Endothelial cell of hepatic sinusoid (primary cell): ENCODE measurements at regions not wholly inside any gene's neighbourhood (a gene's known extent, or its start where the extent isn't known, plus 50 kb on each side); places are given as distances from the start of the nearest gene placed in this dataset.

Experiments used
- in situ Hi-C: cut with HindIII; loops from 2 replicates; pipeline ENCODE4 v1.10.0; 2017; ENCODE audit warnings: low sequenced_read_pairs

GRCh38 chr7:156549636-156550035, 90.9 kb upstream of the RNF32 start:
- in situ Hi-C loops = no loop called here

DNA sequence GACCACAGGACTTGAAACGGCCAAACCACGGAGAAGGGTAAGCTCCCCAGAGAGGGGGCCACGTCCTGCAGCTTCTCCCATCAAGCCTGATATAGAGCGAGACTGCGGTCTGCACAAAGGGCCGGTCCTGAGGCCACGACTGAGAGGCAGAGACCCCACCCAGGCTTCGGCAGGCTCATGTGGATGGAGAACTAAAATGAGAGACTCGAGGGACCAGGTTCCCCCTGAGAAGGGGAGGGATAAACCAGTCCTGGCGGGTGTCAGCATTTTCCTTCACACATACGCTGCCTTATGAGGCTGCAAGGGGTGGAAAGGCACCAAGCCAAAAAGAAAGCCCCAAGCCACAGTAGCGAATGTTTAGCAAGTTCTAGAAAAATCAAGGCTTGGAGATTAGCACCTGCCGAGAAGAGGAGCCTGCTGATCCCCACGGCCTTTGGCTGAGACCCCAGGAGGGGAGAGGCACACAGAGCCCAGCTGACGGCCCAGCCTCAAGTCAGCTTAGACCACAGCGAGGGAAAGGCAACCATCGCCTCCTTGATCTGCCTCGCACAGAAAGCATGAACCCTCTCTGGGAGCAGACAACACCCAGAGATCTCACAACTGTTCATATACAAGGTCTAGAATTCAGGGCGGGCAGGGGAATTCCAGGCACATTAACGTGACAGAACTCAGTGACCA, 92.6 kb upstream of the RNF32 start:
- in situ Hi-C loops = no loop called here

GRCh38 chr7:156545979-156546378, 94.6 kb upstream of the RNF32 start:
- in situ Hi-C loops = no loop called here

GRCh38 chr7:156544919-156545715, 95.5 kb upstream of the RNF32 start:
- in situ Hi-C loops = no loop called here

GRCh38 chr7:156543699-156544598, 96.6 kb upstream of the RNF32 start:
- in situ Hi-C loops = no loop called here

DNA sequence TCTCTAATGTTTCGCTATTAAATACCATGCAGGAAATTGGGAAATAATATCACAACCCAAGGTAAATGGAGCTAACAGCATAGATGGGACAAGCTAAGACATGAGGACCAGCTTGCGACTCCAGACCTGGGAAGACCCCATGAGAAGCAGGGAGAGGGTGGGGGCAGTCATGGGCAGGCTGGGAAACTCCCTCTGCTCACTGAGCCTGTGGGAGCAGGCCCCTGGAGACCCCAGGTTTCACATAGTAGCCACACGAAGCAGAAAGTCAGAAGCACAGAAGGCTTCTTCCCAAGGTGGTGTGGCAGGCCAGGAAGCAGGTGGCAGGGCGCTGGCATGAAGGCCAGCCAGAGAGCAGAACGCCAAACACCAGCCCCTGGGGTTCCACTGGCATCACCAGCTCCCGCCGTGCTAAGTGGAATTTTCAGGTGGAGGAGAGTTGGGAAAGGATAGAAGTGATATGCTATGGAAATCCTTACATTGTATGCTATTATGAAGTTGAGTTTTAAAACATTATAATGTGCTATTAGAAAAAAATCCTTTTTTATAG, 99.9 kb upstream of the RNF32 start:
- in situ Hi-C loops = no loop called here

DNA sequence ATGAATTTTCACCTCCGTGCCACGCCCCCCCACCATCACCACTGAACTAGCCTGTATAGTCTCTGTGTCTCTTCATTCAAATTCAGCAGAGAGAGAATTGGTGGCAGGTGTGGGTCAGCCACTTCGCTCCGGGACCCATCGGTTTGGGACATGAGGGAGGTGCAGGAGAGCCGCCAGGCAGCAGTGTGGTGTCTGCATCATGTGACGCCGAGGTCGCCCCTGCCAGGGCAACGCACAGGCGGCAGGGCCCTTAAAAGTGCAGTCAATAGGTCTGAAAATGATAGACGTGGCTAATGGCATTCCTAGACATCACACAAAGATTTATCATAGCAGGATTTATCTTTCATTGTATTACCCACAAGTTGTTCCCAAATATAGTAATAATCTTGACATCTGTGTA, 100.6 kb upstream of the RNF32 start:
- in situ Hi-C loops = no loop called here

GRCh38 chr7:156537006-156537405, 103.6 kb upstream of the RNF32 start:
- in situ Hi-C loops = no loop called here

DNA sequence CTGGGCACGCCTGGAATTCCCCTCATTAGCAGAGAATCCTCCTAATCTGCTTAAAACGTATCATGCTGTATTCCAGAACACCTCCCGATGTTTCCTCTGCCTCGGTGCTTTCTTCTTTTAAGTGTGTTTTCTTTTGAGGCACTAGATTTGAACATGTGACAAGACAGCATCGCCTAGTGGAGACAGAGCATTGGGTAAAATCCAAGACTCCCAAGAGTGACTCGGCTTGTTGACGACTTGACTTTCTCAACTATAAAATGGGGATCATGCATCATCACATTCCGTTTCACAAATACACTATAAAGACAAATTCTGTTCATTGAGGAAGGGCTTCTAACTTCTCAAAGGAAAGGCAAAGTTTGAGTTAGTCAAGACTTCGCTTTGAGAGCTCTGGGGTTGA, 105.6 kb upstream of the RNF32 start:
- in situ Hi-C loops = no loop called here

- in situ Hi-C loops = no loop called here
Measured at GRCh38 chr7:156533964-156534363, 106.6 kb upstream of the RNF32 start.

- in situ Hi-C loops = no loop called here
Measured at GRCh38 chr7:156533420-156533819, 107.2 kb upstream of the RNF32 start.

DNA sequence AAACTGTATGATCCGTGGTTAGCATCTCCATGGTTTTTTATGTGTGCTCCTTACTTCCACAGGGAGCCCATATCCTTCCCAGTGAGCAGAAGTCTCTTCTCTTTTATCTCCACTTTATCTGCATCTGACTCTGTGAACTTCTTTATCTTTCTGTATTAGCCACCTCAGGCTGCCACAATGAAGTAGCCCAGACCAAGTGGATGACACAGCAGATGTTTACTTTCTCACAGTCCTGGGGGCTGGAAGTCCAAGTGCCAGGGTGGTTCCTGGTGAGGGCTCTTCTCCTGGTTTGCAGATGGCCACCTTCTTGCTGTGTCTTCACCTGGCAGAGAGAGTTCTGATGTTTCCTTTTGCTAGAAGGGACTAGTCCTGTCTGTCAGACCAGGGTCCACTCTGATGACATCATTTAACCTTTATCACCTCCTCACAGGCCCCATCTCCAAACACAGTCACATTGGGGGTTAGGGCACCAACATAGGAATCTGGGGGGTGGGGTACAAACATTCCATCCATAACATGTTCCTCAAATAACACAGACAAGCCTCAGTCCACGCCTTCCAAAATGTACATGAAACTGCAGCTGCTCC, 108.5 kb upstream of the RNF32 start:
- in situ Hi-C loops = no loop called here

DNA sequence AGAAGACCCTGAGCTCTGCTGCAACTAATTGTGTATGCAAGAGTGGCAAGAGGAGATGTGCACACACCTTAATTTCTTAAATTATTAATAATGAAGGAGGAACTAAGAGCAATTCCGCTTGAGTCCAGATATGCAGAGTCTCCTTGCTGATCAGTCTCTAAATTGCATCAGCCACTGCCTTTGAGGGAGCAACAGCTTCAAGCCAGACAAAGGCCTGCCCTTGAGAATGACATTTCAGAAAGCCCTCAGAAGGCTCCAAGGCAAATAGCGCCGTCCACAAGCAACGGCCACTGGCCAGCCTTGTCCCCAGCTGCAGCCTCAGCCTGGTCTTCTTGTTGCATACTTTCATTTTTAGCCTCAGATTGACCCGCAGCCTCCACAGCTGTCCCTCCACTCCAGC, 110.6 kb upstream of the RNF32 start:
- in situ Hi-C loops = no loop called here

DNA sequence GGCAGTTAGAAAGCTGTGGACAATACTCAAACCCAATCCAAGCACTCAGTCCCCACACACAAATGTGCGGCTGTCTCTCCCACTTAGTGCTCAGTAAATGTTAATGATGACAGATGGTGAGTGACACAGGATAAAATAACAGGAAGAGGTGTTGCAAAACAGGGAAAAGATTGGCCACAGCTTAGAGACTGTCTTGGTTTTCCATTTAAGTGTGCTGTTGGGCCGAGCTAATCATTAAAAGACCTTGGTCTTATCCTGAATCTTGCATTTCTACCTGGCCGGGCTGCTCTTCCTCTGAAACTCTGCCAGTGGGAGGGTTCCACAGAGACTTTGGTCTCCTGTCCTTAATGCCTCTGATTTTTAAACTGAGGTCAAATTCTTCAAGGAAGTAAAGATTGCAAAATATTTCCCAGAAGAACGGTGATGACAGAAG, 113.1 kb upstream of the RNF32 start:
- in situ Hi-C loops = no loop called here

DNA sequence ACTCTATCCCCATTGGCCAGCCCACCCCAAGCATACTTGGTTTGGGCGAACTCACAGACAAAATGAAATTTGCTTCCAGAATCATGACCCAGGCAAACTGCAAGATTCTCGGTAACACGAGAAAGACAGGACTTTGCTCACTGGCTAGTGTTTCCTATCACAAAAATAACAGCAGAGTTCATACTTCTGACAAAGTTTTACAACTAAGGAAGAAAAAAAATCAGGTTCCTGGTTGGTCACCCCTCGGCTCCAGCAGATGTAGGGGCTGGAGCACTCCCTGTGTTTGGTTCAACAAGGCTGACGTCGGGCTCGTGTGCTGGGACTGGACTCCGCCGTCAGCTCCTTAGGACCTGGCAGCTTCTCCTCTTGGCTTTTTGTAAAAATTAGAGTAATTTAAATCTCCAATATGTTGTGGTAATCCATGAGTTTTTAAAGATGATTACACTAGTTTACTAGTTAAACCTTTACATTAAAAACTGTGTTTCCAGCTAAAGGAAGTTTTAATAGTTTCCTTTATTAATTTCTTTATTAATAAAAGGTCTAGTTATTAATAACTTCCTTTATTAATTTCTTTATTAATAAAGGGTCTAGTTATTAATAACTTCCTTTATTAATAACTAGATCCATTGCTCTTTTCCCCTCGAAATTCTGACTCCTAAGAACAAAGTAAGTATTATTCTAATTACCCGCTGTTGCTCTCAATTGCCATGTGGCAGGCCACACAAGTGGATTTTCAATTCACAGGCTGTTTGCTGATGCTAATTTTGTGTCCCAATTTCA, 115.6 kb upstream of the RNF32 start:
- in situ Hi-C loops = loop anchor here (5.0 kb wide), 1 partner anchor 62 kb away; no protein-coding TSS in a partner anchor

GRCh38 chr7:156523447-156524048, 117.0 kb upstream of the RNF32 start:
- in situ Hi-C loops = loop anchor here (5.0 kb wide), 1 partner anchor 64 kb away; no protein-coding TSS in a partner anchor

GRCh38 chr7:156522801-156523200, 117.8 kb upstream of the RNF32 start:
- in situ Hi-C loops = loop anchor here (5.0 kb wide), 1 partner anchor 64 kb away; no protein-coding TSS in a partner anchor

- in situ Hi-C loops = no loop called here
Measured at GRCh38 chr7:156519070-156519469, 121.5 kb upstream of the RNF32 start.

DNA sequence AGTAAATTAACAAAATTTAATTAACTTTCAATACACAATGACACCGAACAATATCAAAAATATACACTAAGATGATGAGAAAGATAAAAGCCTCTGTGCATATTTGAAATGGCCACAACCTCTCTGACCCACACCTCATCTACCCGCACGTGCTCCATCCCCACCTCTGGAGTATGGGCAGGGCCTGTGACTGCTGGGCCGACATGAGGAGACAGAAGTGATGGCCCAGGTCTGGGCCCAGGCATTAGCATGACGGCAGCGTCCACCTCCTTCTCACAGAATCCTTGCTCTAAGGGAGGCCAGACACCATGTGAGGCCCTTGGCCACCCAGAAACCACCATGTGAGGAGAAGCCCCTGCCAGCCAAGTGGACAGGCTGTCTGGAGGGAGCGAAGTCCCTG, 122.1 kb upstream of the RNF32 start:
- in situ Hi-C loops = no loop called here
